Activated effector memory CD4-positive, alpha-beta T cell treated with anti-CD3 and anti-CD28 coated beads, Interleukin-2, amount 50 U/mL, for 16 hours (primary cell): ENCODE measurements at regions not wholly inside any gene's neighbourhood (a gene's known extent, or its start where the extent isn't known, plus 50 kb on each side); places are given as distances from the start of the nearest gene placed in this dataset.

Experiments
- DNase-seq: peaks from one replicate; pipeline ENCODE4 v3.0.0-alpha.2; 2020

- no peak for DNase-seq
These were observed 759.7 kb downstream of the HDGFL1 start for GRCh38 chr6:23329086-23329485.

- DNase-seq, result no peak
These were observed 761.3 kb downstream of the HDGFL1 start for GRCh38 chr6:23330632-23331031.

- DNase-seq, result no peak
These were observed 765.0 kb downstream of the HDGFL1 start for GRCh38 chr6:23334360-23334759.

- no peak for DNase-seq
These were observed 766.5 kb downstream of the HDGFL1 start for GRCh38 chr6:23335894-23336293.

- no peak for DNase-seq
These were observed 769.9 kb downstream of the HDGFL1 start for GRCh38 chr6:23339268-23339667.

- DNase-seq, result no peak
These were observed 770.9 kb downstream of the HDGFL1 start for GRCh38 chr6:23340271-23340670.

DNA sequence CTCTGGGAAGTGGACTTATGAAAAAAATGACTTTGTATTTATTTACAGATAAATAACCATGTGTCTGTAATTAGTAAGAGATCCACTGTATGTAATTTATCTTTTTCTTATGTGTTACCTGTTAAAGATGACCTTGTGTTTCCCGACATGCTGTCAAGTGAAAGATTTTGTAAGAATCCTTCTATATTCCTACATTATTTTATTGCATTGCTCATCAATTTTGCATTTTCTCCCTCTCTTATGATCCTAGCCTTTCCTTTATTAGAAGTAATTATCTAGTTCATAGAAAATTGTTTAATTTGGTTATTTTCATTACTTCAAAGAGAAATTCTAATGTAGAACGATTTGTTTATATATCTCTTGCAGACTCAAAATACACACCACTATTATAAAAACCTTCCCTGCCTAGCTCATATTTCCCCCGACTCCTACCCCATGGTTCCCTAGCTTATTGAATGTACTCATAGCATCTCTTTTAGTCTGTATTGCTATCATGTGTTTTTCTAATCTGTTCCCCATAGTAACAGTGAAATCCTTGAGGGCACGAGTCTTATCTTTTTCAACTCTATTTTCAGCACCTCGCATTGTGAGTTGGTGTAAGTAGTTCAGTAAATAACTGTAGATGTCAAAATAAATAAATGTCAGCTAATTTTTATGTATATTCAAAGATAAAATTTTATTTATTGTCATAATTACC is 774.4 kb downstream of the HDGFL1 start:
- DNase-seq, result no peak

DNA sequence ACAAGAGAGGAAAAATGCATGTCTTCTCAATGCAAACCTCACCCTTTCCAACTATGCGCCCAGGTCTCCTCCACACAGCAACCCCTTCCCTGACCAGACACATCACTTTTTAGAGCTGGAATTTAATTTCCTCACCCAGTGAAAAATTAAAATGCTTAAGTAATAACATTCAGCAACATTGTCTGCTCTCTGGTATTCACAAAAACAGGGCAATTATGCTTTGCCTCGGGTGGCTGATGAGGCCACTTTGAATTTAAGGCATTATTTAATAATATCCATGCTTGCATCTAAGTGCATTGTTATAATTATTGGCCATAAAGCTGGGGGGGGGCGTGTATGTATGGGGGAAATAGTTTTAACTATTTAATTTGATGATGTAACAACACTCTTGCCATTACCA is 777.8 kb upstream of the NRSN1 start:
- no peak for DNase-seq

DNA sequence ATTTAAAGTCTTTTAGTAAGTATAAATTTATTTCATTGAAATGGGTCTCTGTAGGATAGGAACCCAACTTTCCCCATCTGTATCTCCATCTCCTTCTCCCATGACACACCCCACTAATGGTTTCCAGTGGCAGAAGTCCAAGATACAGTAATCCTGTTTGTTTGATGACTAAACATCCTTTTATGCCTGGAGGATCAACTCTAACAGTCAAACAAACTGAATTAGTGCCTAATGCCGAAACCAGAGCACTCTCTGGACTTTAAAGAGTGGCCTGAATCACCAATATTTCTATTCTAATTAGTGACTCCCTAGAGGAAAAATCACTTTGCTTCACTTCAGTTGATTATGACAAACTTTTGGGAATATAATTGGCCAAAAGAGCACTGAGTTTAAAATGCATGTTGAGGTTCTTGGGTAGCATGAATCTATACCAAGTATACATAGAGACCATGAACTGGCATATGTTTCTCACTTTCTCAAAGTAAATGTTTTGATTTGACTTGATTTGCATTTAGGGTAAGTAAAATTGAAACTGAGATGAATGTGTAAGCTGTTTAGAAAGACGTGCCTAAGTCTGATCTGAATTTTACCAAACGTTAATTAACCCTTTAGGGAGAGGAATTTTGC is 776.4 kb upstream of the NRSN1 start:
- DNase-seq, result no peak

DNA sequence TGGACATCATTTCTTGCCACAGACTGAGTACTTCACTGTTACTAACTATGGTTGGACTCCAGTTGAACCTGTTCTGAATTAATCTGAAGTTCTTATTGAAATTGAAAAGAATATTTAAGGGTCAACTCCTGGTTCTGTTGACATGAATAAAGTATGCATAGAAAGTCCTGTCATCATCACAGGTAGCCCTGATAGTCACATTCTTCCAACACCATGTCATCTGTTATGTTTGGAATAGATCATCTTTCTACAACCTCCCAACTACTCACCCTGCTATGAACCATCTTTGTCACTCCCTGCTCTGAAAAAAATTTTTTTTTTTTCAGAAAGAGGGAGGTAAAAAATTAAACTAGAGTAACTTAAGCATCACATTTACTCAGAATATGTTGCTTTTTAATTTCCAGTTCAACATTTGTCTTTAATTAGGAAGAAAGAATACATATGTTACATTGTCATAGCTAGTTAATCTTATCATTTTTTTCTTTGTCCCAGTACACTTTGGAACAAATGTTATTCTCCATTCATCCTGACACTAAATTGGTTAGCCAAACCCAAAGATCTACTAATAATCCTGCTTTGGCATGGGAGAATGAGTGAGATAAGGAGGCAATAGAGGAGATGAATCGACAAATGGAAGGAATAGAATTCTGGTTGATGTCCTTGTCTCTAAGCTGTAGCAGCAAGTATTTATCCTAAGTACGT is 775.1 kb upstream of the NRSN1 start:
- no peak for DNase-seq

- DNase-seq, result no peak
These were observed 772.0 kb upstream of the NRSN1 start for GRCh38 chr6:23354004-23354403.

DNA sequence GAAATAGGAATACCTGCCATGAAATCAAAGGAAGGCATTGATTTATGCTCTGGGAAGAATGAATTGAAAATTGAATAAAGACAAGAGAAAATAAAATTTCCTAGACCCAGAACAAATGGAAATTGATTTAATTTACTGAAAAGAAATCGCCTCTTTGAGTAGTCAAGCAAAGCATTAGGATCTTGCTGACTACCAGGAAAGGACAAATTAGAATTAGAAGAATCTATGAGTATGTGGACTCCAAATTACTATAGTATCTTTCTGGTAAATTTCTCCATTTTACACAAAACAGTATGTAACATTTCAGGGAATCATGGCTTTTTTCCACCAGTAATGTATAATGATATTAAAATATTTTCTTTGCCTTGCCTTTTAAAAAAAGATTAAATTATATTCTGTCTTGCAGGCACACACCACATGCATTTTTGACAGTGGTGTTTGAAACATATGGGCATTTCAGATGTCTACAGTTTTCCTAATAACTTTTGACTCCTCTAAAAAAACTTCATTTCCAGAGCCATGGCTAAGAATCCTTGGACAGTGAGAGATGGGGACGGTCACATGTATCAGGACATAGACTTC is 768.7 kb upstream of the NRSN1 start:
- DNase-seq, result no peak

- DNase-seq, result no peak
These were observed 760.3 kb upstream of the NRSN1 start for GRCh38 chr6:23365732-23366131.

GRCh38 chr6:23367311-23367710 is 758.7 kb upstream of the NRSN1 start:
- no peak for DNase-seq

GRCh38 chr6:23368557-23368956 is 757.5 kb upstream of the NRSN1 start:
- DNase-seq, result no peak

DNA sequence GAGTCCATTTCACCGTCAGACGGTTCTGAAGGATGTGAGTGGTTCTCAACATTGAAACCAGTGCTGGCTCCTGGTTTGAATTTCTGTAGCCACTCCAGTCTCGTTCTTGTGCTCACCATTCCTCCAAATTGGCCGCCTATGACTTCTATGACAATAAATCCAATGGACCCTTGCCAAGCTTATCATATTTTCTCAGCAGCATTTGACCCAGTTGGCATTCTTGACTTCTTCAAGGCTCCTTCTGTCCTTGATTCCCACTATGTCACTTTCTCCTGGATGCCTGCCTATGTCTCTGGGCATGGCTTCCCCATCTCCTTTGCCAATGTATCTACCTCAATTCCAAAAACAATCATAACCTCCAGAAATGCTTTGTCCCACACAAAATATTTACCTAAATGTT is 756.0 kb upstream of the NRSN1 start:
- DNase-seq, result no peak

DNA sequence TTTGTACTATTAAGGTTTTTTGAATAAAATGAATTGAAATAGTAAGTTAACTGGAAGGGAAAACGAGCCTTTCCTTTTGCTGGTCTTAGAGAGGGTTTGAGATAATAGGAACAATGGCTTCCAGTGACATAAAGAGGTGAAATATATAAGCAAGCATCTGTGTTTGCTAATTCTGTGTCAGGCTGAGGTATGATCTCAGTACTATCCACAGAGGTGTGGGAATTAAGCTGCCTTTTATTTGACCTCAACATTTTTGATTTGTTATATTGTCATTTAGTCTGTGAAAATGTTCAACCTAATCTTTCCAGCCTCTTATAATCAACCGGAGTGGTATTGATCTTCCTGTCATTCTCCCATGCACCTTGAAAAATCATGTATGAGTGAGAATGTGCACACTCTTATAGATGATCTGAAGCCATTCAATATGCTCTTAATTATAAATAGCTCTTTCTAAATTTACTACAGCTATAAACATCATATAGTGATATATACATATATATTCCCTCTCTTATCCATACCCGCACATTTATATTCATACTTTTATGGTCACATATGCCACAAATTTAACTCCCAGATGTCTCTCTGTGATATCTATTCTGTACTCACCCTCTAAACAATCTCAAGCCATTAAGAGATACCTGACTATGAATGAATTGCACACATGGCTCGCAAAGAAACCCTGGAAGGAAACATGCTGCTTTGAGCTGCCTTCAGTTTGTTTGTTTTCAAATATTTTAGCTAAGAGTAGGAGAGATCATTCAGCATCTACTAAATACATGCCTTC is 754.7 kb upstream of the NRSN1 start:
- no peak for DNase-seq

GRCh38 chr6:23377830-23378229 is 748.2 kb upstream of the NRSN1 start:
- no peak for DNase-seq

DNA sequence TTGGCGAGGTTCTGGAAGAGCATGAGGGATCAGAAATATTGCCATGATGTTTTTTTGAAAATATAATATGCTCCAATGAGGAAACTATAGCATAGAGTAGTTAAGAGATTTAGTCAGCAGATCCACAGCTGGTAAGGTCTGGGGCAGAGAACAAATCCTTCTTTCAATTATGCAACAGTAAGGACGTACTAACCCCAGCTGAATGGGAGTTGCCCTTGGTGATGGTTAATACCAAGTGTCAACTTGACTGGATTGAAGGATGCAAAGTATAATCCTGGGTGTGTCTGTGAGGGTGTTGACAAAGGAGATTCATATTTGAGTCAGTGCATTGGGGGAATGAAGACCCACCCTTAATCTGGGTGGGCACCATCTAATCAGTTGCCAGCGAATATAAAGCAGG is 745.5 kb upstream of the NRSN1 start:
- DNase-seq, result no peak

DNA sequence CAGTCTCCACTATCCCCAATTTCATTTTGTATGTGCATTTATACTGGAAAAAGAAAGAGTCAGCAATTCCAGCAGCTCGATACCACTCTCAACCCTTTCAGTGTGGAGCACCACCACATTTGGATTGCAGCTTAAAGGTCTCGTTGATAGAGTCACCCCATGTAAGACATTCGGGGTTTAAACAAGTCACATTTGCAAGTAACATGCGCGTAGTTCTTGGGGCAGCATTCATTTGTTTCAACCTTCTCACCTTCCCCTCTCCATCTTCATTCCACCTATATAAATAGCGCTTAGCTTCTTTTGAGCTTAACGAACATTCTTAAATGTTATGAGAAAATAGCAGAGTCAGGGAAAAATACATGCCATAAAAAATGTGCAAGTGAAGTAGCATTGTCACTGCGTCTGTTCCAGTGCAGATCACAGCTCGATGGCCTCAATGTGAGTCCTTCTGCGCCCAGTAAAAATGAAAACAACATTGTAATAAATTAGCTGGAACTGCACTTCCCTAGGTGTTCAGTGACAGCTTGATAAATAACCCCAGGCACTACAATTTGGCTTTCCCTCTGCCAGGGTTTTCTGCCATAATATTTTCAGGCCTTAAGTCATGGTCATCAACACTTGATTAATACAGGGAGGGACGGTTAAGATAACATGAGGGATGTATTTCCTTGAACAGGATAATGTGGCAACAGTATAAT is 737.8 kb upstream of the NRSN1 start:
- DNase-seq, result no peak

DNA sequence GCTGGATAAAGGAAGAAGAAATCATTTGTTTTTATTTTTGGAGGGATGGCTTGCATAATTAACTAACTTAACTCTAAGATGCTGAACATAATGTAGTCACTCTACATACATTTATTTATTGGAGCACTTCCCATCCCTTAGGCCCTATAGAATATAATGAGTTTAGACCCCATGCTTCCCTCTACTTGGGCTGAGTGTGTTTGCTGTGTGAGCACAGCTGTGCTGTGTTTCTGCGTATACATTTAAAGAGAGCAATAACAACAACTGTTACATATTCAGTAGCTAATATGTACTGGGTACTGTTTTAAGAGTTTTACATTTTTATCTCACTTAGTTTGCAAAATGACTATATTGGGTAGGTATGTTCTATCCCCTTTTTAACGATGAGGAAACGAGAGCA is 736.6 kb upstream of the NRSN1 start:
- no peak for DNase-seq

DNA sequence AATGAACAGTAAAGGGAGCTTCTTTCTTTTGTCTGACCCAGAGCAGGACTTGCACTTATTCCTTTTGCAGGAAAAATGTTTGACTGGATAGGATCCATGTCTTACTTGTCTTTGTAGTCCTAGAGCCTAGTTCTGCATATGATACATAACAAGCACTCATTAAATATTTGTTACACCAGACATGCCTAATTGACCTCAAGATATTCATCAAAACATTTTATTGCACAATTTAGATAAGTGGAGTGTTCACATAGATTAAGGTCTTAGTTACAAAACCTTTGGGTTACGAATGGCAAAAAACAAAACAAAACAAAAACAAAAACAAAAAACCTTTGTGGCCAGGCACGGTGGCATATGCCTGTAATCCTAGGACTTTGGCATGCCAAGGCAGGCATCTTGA is 735.8 kb upstream of the NRSN1 start:
- DNase-seq, result no peak

DNA sequence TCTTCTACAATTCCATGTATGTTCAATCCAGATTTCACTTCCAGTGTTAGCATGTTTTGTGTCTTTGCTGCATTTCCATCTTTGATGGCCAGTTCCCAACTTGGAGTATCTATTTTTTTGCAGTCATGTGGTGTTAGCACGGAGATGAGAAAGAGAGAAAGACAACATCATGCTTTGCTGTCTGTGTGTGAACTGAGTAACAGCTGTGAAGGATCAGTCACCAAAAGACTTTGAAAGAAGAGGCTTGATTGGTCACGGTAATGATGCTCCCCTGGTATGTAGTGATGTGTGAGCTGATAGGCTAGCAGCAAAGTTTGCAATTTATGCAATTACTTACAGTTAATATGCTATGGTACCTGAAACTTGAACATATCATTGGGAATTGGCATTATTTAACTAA is 731.3 kb upstream of the NRSN1 start:
- no peak for DNase-seq
